NCI-H2171 treated with DMSO at 0.1 percent for 48 hours (cell line): ENCODE measurements at regions not wholly inside any gene's neighbourhood (a gene's known extent, or its start where the extent isn't known, plus 50 kb on each side); places are given as distances from the start of the nearest gene placed in this dataset.

Source experiments
- DNase-seq: peaks from one replicate; lab custom pipeline; 2025; lab: John Stamatoyannopoulos, UW

GRCh38 chr3:162125790-162126189 lies 629.2 kb downstream of the OTOL1 start:
- no peak for DNase-seq

GRCh38 chr3:162130582-162130981 lies 634.0 kb downstream of the OTOL1 start:
- DNase-seq = no peak

- no peak for DNase-seq
Measured at GRCh38 chr3:162132981-162133380, 636.4 kb downstream of the OTOL1 start.

GRCh38 chr3:162134571-162134970 lies 638.0 kb downstream of the OTOL1 start:
- DNase-seq = no peak

GRCh38 chr3:162136136-162136535 lies 639.5 kb downstream of the OTOL1 start:
- no peak for DNase-seq

- no peak for DNase-seq
Measured at GRCh38 chr3:162138509-162138908, 641.9 kb downstream of the OTOL1 start.

- DNase-seq = no peak
Measured at GRCh38 chr3:162139841-162140240, 643.2 kb downstream of the OTOL1 start.

- no peak for DNase-seq
Measured at GRCh38 chr3:162141272-162141791, 644.7 kb downstream of the OTOL1 start.

GRCh38 chr3:162142511-162142910 lies 645.9 kb downstream of the OTOL1 start:
- no peak for DNase-seq

GRCh38 chr3:162143180-162143579 lies 646.6 kb downstream of the OTOL1 start:
- DNase-seq = no peak

- no peak for DNase-seq
Measured at GRCh38 chr3:162147996-162148395, 651.4 kb downstream of the OTOL1 start.

- no peak for DNase-seq
Measured at GRCh38 chr3:162150790-162151189, 654.2 kb downstream of the OTOL1 start.

GRCh38 chr3:162152636-162153035 lies 656.0 kb downstream of the OTOL1 start:
- DNase-seq = no peak

- no peak for DNase-seq
Measured at GRCh38 chr3:162161595-162161994, 665.0 kb downstream of the OTOL1 start.

GRCh38 chr3:162165346-162165745 lies 668.7 kb downstream of the OTOL1 start:
- DNase-seq = no peak

GRCh38 chr3:162166543-162166942 lies 669.9 kb downstream of the OTOL1 start:
- DNase-seq = no peak

- DNase-seq = no peak
Measured at GRCh38 chr3:162168715-162169114, 672.1 kb downstream of the OTOL1 start.

GRCh38 chr3:162170581-162170980 lies 674.0 kb downstream of the OTOL1 start:
- no peak for DNase-seq

- no peak for DNase-seq
Measured at GRCh38 chr3:162171970-162172369, 675.4 kb downstream of the OTOL1 start.

- DNase-seq = no peak
Measured at GRCh38 chr3:162175145-162175544, 678.5 kb downstream of the OTOL1 start.

GRCh38 chr3:162175878-162176277 lies 679.3 kb downstream of the OTOL1 start:
- DNase-seq = no peak

- no peak for DNase-seq
Measured at GRCh38 chr3:162183440-162183839, 686.8 kb downstream of the OTOL1 start.

- DNase-seq = no peak
Measured at GRCh38 chr3:162192340-162193029, 695.9 kb downstream of the OTOL1 start.
